GM04504 (cell line): ENCODE measurements at regions not wholly inside any gene's neighbourhood (a gene's known extent, or its start where the extent isn't known, plus 50 kb on each side); places are given as distances from the start of the nearest gene placed in this dataset.

ENCODE experiments used
- DNase-seq: peaks from one replicate; pipeline ENCODE4 v3.0.0-alpha.2; 2012; ENCODE audit warnings: low read depth

GRCh38 chr6:99138445-99138844, 190.7 kb upstream of the FBXL4 start:
- no peak for DNase-seq

GRCh38 chr6:99137314-99137713, 189.6 kb upstream of the FBXL4 start:
- no peak for DNase-seq

- DNase-seq: no peak
Measured at GRCh38 chr6:99136488-99136887, 188.7 kb upstream of the FBXL4 start.

GRCh38 chr6:99132026-99132635, 184.4 kb upstream of the FBXL4 start:
- no peak for DNase-seq

GRCh38 chr6:99130897-99131873, 183.4 kb upstream of the FBXL4 start:
- no peak for DNase-seq

- DNase-seq: no peak
Measured at GRCh38 chr6:99129835-99130234, 182.1 kb upstream of the FBXL4 start.

- no peak for DNase-seq
Measured at GRCh38 chr6:99121748-99122147, 174.0 kb upstream of the FBXL4 start.

- no peak for DNase-seq
Measured at GRCh38 chr6:99120641-99121040, 172.9 kb upstream of the FBXL4 start.

- peak; percentile 31 for DNase-seq
Measured at GRCh38 chr6:99119109-99120031, 171.6 kb upstream of the FBXL4 start.

- DNase-seq: no peak
Measured at GRCh38 chr6:99114769-99115406, 167.1 kb upstream of the FBXL4 start.

GRCh38 chr6:99111590-99111989, 163.8 kb upstream of the FBXL4 start:
- DNase-seq: no peak

- DNase-seq: no peak
Measured at GRCh38 chr6:99110029-99110428, 162.3 kb upstream of the FBXL4 start.

GRCh38 chr6:99104218-99104617, 156.5 kb upstream of the FBXL4 start:
- DNase-seq: no peak

GRCh38 chr6:99099243-99099642, 151.5 kb upstream of the FBXL4 start:
- DNase-seq: no peak

- DNase-seq: no peak
Measured at GRCh38 chr6:99096170-99096569, 148.4 kb upstream of the FBXL4 start.

GRCh38 chr6:99093456-99094190, 145.9 kb upstream of the FBXL4 start:
- no peak for DNase-seq

- DNase-seq: no peak
Measured at GRCh38 chr6:99092461-99092860, 144.7 kb upstream of the FBXL4 start.

- no peak for DNase-seq
Measured at GRCh38 chr6:99091985-99092384, 144.2 kb upstream of the FBXL4 start.

GRCh38 chr6:99080191-99080590, 132.4 kb upstream of the FBXL4 start:
- DNase-seq: no peak

- DNase-seq: no peak
Measured at GRCh38 chr6:99079058-99079457, 131.3 kb upstream of the FBXL4 start.

GRCh38 chr6:99073223-99073622, 125.5 kb upstream of the FBXL4 start:
- no peak for DNase-seq
